CD4-positive, alpha-beta memory T cell (primary cell): ENCODE measurements at regions not wholly inside any gene's neighbourhood (a gene's known extent, or its start where the extent isn't known, plus 50 kb on each side); places are given as distances from the start of the nearest gene placed in this dataset.

Experiments
- CTCF ChIA-PET: fragments of 350-600 bp; sonication (Branson Sonifier 250); formaldehyde crosslinking; loops from one replicate; lab custom pipeline; 2021; ENCODE audit warnings: inconsistent platforms; ENCODE audit not compliant: partially characterized antibody; lab: Charles Lee
- POLR2A ChIA-PET: fragments of 350-600 bp; sonication (Branson Sonifier 250); formaldehyde crosslinking; loops from one replicate; lab custom pipeline; 2021; ENCODE audit not compliant: partially characterized antibody; lab: Charles Lee
- DNase-seq, 5 donors: peaks; one replicate each; pipeline versions ENCODE4 v3.0.0 to v3.0.0-alpha.2; 2020 to 2022; ENCODE audit warnings: mixed read lengths in 1 of 5
- H3K27ac ChIP-seq: one replicate; pipeline ENCODE4 v1.7.0; 2013; ENCODE audit warnings: low read depth, low read length
- H3K27me3 ChIP-seq: 2 replicates; pipeline ENCODE4 v1.7.0; 2013; ENCODE audit warnings: mild to moderate bottlenecking, low read length, moderate library complexity; ENCODE audit not compliant: insufficient read depth
- H3K36me3 ChIP-seq: 2 replicates; pipeline ENCODE4 v1.7.0; 2013; ENCODE audit warnings: mild to moderate bottlenecking, low read length, moderate library complexity; ENCODE audit not compliant: insufficient read depth
- H3K4me1 ChIP-seq: 2 replicates; pipeline ENCODE4 v1.7.0; 2013; ENCODE audit warnings: mild to moderate bottlenecking, low read length, moderate library complexity; ENCODE audit not compliant: insufficient read depth
- H3K4me3 ChIP-seq, 2 donors: one replicate each; pipeline ENCODE4 v1.7.0; 2013; ENCODE audit warnings: low read length in 2 of 2, mild to moderate bottlenecking in 1 of 2
- H3K9me3 ChIP-seq, 2 donors: one replicate each; pipeline ENCODE4 v1.7.0; 2013; ENCODE audit warnings: low read length in 2 of 2, control low read depth in 1 of 2; ENCODE audit not compliant: control insufficient read depth in 1 of 2
- H3K27ac Mint-ChIP-seq, 7 donors: one replicate each; pipeline ENCODE4 v1.8.0; 2020 to 2021; ENCODE audit warnings: mixed read lengths in 7 of 7, mild to moderate bottlenecking in 6 of 7, inconsistent platforms in 3 of 7, moderate library complexity in 3 of 7
- H3K27me3 Mint-ChIP-seq, 2 donors: one replicate each; pipeline ENCODE4 v1.8.0; 2020 to 2021; ENCODE audit warnings: mixed read lengths in 2 of 2
- H3K36me3 Mint-ChIP-seq, 2 donors: one replicate each; pipeline ENCODE4 v1.8.0; 2020 to 2021; ENCODE audit warnings: mixed read lengths in 2 of 2, inconsistent platforms in 1 of 2, mild to moderate bottlenecking in 1 of 2
- H3K4me1 Mint-ChIP-seq, 4 donors: one replicate each; pipeline ENCODE4 v1.8.0; 2020 to 2021; ENCODE audit warnings: mixed read lengths in 4 of 4, mild to moderate bottlenecking in 1 of 4
- H3K4me3 Mint-ChIP-seq, 8 donors: one replicate each; pipeline ENCODE4 v1.8.0; 2020 to 2021; ENCODE audit warnings: mixed read lengths in 8 of 8, mild to moderate bottlenecking in 7 of 8, moderate library complexity in 6 of 8, inconsistent platforms in 3 of 8
- H3K9me3 Mint-ChIP-seq, 8 donors: one replicate each; pipeline ENCODE4 v1.8.0; 2020 to 2021; ENCODE audit warnings: mixed read lengths in 8 of 8, mild to moderate bottlenecking in 5 of 8, inconsistent platforms in 3 of 8, moderate library complexity in 1 of 8
- intact Hi-C: fragments of 100-400 bp; cut with micrococcal nuclease; formaldehyde crosslinking; loops from one replicate; pipeline ENCODE4 v1.15.1; 2023

DNA sequence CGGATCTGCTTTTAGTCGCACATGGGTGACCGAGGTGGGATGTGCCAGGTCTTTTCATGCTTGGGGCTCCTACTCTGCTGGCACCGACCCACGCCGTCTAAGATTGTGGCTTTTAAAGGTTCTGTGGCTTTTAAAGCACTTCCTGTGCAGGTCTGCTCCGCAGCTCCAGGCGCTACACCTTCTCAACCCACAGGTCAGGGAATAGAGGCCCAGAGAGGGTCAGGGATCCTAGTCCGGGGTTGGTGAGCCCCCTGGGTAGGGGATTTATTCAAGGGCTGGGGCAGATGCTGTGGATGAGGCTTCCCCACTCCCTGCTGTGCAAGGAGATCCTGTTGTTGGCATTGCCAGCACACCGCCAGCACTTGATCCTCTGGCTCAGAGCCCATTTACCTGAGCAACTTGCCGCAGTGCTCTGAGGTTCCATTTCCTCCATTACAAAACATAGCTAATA, 212.8 kb upstream of the RAB4A start:
- ChIA-PET POLR2A (interaction anchor here (0.7 to 2.5 kb wide), 15 partner anchors 10 to 571 kb away, joined by 3 to 14 read pairs (median 4); partner anchors contain the start of gene RNF187), CTCF (interaction anchor here (1.1 to 1.7 kb wide), 5 partner anchors 72 to 320 kb away, joined by 3 to 9 read pairs (median 4); no protein-coding TSS in a partner anchor)
- Histone ChIP-seq H3K4me1 (peaks cover 49% of the 10 kb centered on the region), H3K9me3 (no peaks in the 10 kb centered on the region), H3K27me3 (no peaks in the 10 kb centered on the region), H3K36me3 (no peaks in the 10 kb centered on the region), H3K4me3 (peak overlapping the region in 1 of 2 donors; percentile 19), H3K27ac (peak overlapping the region; percentile 8)
- Mint-ChIP-seq H3K9me3 (no peaks in the 10 kb centered on the region), H3K4me3 (peak overlapping the region; percentile 75 to 88 (median 80)), H3K27me3 (no peaks in the 10 kb centered on the region), H3K36me3 (no peaks in the 10 kb centered on the region), H3K4me1 (peaks cover 42 to 75% (median 55%) of the 10 kb centered on the region in 4 donors), H3K27ac (peak overlapping the region; percentile 52 to 92 (median 84))
- intact Hi-C loops: loop anchor here (5.0 kb wide), 1 partner anchor 321 kb away; the partner anchor contains the start of gene RHOU
- peak; percentile 65 to 72 (median 70) for DNase-seq

DNA sequence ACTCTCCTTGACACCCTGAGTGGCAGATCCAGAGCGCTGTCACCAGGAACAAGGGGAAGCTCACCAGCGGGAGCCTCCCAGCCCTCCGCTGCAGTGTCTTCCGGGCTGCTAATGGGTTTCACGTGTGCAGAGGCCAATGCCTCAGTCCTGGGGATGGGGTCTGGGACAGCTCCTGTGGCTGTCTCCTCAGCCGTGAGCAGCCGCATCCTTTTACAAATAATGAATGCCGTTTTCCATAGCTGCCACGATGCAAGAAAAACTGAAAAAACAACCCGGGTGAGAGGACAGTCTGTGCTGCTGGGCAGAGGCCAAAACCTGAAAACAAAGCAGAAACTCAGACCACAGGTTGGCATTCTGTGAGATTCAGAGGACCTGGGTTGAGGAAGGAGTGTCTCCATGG, 212.2 kb upstream of the RAB4A start:
- Histone ChIP-seq H3K27ac (peak overlapping the region; percentile 8), H3K9me3 (no peaks in the 10 kb centered on the region), H3K36me3 (no peaks in the 10 kb centered on the region), H3K4me1 (peaks cover 49% of the 10 kb centered on the region), H3K27me3 (no peaks in the 10 kb centered on the region), H3K4me3 (peak overlapping the region in 1 of 2 donors; percentile 19)
- no peaks in the 10 kb centered on the region for H3K9me3 Mint-ChIP-seq
- H3K4me3 Mint-ChIP-seq: peak overlapping the region; percentile 75 to 88 (median 80)
- peaks cover 42 to 75% (median 55%) of the 10 kb centered on the region in 4 donors for H3K4me1 Mint-ChIP-seq
- H3K27me3 Mint-ChIP-seq: no peaks in the 10 kb centered on the region
- no peak for DNase-seq
- no peaks in the 10 kb centered on the region for H3K36me3 Mint-ChIP-seq
- ChIA-PET POLR2A (interaction anchor here (0.7 to 2.5 kb wide), 11 partner anchors 9 to 322 kb away, joined by 3 to 14 read pairs (median 4); no protein-coding TSS in a partner anchor), CTCF (interaction anchor here (1.1 to 1.7 kb wide), 5 partner anchors 72 to 321 kb away, joined by 3 to 9 read pairs (median 4); no protein-coding TSS in a partner anchor)
- H3K27ac Mint-ChIP-seq: peak overlapping the region in 6 of 7 donors; percentile 5 to 85 (median 68)
- intact Hi-C loops: loop anchor here (5.0 kb wide), 1 partner anchor 321 kb away; the partner anchor contains the start of gene RHOU

DNA sequence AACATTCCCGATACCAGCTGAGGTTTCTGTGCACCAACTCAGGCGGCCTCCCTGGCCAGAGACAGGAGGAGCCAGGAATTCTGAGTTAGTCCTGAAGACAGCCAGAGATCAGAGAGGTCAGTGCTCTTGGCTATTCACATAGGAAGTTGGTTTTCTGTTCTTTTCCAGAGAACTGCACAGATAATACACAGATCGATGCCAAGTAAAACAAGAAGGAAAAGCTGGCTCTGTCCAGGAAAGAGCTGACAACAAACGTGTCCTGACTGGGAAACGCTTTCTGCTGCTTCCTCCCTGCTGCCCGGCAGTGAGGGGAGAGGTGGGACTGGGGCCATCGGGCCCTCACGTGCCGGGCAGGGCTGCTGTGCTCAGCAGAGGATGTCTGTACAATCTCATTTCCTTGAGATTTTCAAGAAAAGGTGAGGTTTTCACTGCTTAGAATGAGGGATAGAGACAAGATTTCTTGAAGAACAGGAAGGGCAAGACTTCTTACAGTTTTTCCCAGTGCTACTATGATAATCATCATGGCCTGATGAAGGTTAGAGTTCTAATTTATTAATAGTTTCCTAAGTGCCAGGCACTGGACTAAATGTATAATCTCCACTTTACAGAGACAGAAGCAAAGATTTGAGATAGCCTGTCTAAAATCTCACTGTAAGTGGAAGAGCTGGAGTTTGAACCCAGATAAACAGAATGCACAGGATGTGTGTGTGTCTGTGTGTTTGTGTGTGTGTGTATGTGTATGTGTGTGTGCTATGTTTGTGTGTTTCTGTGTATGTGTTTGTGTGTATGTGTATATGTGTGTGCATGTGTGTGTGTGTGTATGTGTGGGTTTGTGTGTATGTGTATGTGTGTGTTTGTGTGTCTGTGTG, 211.0 kb upstream of the RAB4A start:
- H3K36me3 Mint-ChIP-seq: no peaks in the 10 kb centered on the region
- peaks cover 45 to 68% (median 54%) of the 10 kb centered on the region in 4 donors for H3K4me1 Mint-ChIP-seq

DNA sequence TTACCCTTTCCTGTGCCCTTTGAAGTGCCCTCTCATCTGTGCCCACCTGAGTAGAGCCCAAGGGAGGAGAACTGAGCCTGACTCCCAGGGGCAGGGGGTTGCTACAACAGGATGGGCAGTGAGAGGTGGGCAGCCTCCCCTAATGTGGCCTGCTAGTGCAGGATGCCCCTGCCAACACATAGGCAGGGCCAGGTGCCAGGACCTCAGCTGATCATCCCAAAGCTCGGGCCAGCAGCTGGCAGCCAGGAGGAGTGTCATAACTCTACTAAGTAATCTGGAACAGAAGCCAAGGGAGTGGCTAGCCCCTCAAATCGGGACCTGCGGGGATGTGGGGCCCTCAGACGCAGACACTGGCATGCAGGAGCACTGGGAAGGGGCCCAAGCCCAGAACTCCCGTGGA, 208.8 kb upstream of the RAB4A start:
- no peaks in the 10 kb centered on the region for H3K9me3 ChIP-seq
- no peaks in the 10 kb centered on the region for H3K36me3 Mint-ChIP-seq
- no peaks in the 10 kb centered on the region for H3K27me3 ChIP-seq
- DNase-seq: no peak
- POLR2A ChIA-PET: interaction anchor here (1.1 kb wide), 1 partner anchor 27 kb away, joined by 3 read pairs; no protein-coding TSS in a partner anchor
- CTCF ChIA-PET: no interaction called here
- no peaks in the 10 kb centered on the region for H3K36me3 ChIP-seq
- peak overlapping the region in 1 of 7 donors; percentile 36 for H3K27ac Mint-ChIP-seq
- no peak overlapping the region for H3K4me3 Mint-ChIP-seq
- no peaks in the 10 kb centered on the region for H3K9me3 Mint-ChIP-seq
- H3K4me1 Mint-ChIP-seq: peaks cover 37 to 51% (median 47%) of the 10 kb centered on the region in 4 donors
- peaks cover 37% of the 10 kb centered on the region for H3K4me1 ChIP-seq
- no peak overlapping the region for H3K27ac ChIP-seq
- intact Hi-C loops: no loop called here
- H3K4me3 ChIP-seq: no peak overlapping the region
- no peaks in the 10 kb centered on the region for H3K27me3 Mint-ChIP-seq

More for the DNA sequence above, 211.0 kb upstream of the RAB4A start:
- Histone ChIP-seq H3K27me3 (no peaks in the 10 kb centered on the region), H3K36me3 (no peaks in the 10 kb centered on the region), H3K9me3 (no peaks in the 10 kb centered on the region), H3K4me1 (peaks cover 49% of the 10 kb centered on the region), H3K27ac (no peak overlapping the region), H3K4me3 (no peak overlapping the region)
- CTCF ChIA-PET: no interaction called here
- Mint-ChIP-seq H3K27ac (peak overlapping the region; percentile 37 to 88 (median 61)), H3K27me3 (no peaks in the 10 kb centered on the region), H3K4me3 (peak overlapping the region in 7 of 8 donors; percentile 32 to 80 (median 66)), H3K9me3 (no peaks in the 10 kb centered on the region)
- no peak for DNase-seq
- POLR2A ChIA-PET: interaction anchor here (0.6 to 2.2 kb wide), 2 partner anchors 8 to 199 kb away, joined by 3 to 14 read pairs; no protein-coding TSS in a partner anchor
- intact Hi-C loops: loop anchor here (5.0 kb wide), 1 partner anchor 323 kb away; the partner anchor contains the start of gene RHOU

DNA sequence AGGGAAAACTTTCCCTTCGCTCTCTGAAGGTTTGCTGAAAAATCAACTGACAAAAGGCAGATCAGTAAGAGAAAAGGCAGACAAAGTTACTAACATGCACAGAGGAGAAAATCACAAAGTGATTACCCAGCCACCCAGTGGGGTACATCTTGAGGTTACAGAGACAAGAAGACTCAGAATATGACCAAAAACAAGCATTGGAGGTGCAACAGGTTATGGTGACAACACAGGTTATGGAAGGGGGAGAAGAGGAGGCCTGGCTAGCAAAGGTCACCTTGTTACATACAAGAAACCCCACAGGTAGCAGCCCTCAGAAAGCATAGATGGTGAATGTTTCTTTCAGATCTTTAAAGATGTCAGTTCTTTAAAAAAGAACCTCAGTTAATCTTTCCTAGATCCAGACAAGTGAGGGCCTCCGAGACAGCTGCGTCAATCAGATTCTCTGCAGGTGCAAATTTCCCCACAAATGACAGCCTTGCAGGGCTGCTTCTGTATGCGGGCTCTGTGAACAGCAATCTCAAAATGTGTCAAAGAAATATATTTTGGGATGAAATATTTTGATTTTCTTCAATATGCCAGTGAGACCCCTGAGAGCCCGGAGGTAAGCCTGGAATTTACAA, 207.6 kb upstream of the RAB4A start:
- Mint-ChIP-seq H3K27me3 (no peaks in the 10 kb centered on the region), H3K4me3 (no peak overlapping the region), H3K36me3 (no peaks in the 10 kb centered on the region), H3K9me3 (no peaks in the 10 kb centered on the region), H3K27ac (peak overlapping the region in 3 of 7 donors; percentile 22 to 44 (median 43)), H3K4me1 (peaks cover 37 to 51% (median 46%) of the 10 kb centered on the region in 4 donors)
- Histone ChIP-seq H3K27me3 (no peaks in the 10 kb centered on the region), H3K4me1 (peaks cover 34% of the 10 kb centered on the region), H3K36me3 (no peaks in the 10 kb centered on the region), H3K27ac (no peak overlapping the region), H3K9me3 (no peaks in the 10 kb centered on the region), H3K4me3 (no peak overlapping the region)
- no peak for DNase-seq
- ChIA-PET CTCF (no interaction called here), POLR2A (no interaction called here)
- intact Hi-C loops: no loop called here

DNA sequence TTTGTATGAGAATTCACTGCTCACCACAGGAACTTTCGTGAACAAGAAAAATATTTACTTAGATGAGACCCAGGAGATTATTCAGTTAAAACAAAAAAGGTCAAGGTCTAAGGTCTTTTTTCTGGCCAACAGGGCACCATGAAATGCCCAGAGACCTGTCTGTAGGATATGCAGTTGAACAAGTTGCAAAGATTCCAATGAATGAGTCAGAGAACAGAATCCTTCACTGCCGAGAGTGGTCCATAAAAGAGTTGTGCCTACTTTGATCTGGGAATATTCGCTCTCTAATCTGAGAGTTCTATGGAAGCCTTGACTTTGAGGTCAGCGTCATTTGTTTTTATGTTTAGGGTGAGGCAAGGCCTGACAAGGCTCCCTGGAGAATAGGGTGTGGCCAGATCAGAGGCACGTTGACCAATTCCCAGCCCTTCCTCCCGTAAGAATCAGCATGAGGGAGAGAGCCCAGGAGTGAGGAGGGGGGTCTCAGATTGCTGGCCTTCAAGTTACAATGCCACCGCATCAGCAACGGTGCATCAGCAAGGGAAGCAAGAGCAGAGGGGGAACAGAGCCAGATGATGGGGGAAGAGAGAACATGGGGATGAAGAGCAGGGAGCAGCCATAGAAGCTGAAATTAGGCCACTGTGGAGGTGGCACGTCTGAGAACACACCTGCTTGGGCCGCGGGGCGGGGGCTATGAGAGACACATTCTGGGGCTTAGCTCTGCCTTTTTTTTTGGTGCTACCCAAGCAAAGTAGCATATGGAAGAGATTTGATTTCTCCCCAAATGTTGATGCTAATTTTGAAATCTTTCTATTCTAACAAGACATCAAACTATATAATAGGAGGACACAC, 206.4 kb upstream of the RAB4A start:
- no peaks in the 10 kb centered on the region for H3K27me3 ChIP-seq
- ChIA-PET POLR2A (no interaction called here), CTCF (no interaction called here)
- intact Hi-C loops: no loop called here
- H3K4me1 ChIP-seq: peaks cover 30% of the 10 kb centered on the region
- no peak for DNase-seq
- H3K27ac ChIP-seq: no peak overlapping the region
- Mint-ChIP-seq H3K36me3 (no peaks in the 10 kb centered on the region), H3K27ac (peak overlapping the region in 1 of 7 donors; percentile 68), H3K9me3 (no peaks in the 10 kb centered on the region), H3K4me1 (peaks cover 36 to 50% (median 45%) of the 10 kb centered on the region in 4 donors), H3K27me3 (no peaks in the 10 kb centered on the region), H3K4me3 (no peak overlapping the region)
- no peaks in the 10 kb centered on the region for H3K36me3 ChIP-seq
- no peaks in the 10 kb centered on the region for H3K9me3 ChIP-seq
- no peak overlapping the region for H3K4me3 ChIP-seq
